Stimulated activated CD8-positive, alpha-beta memory T cell treated with anti-CD3 and anti-CD28 coated beads, Interleukin-7, amount 100 ng/mL, for 1 hour (primary cell): ENCODE measurements at regions not wholly inside any gene's neighbourhood (a gene's known extent, or its start where the extent isn't known, plus 50 kb on each side); places are given as distances from the start of the nearest gene placed in this dataset.

Experiments
- DNase-seq, 2 donors: peaks; one replicate each; pipeline ENCODE4 v3.0.0-alpha.2; 2020; ENCODE audit warnings: low read depth in 2 of 2

GRCh38 chr1:209398313-209398991 lies 185.1 kb upstream of the CAMK1G start:
- DNase-seq: no peak

DNA sequence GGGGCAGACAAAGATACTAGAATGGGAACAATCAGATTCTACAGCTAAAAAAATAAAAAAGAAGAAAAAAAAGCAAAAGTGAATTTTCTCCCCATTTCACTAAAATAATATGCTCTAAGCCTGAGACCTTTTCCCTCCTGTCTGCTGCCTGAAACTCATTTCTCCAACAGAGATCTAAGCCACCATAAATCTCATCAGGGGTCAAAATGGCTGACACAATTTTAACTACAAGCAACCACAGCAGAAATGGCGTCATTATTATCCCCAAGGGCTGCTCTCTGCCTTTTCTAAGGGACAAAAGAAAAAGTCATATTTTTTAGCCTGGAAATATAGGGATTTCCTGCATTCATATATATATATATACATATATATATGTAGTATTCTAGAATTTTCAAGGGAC lies 183.7 kb upstream of the CAMK1G start:
- no peak for DNase-seq

GRCh38 chr1:209400351-209401220 lies 182.9 kb upstream of the CAMK1G start:
- no peak for DNase-seq

DNA sequence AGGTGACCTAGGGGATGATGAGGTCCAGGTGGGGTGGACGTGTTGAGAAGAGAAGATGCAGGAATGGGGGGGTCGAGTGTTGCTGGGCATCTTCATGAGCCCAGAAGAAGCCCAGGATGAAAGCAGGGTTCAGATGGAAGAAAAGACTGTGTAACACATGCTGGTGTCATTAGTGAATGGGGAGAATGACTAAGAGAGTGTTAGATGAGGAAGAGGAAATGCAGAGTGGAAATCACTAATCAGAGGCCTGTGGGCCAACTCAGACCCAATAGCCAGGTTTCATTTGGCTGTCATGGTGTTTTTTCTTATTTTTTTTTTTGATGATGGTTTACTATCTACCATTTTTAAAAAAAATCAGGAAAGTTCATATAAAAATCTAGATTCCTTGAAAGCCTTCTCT lies 180.8 kb upstream of the CAMK1G start:
- no peak for DNase-seq

GRCh38 chr1:209403921-209404320 lies 179.6 kb upstream of the CAMK1G start:
- no peak for DNase-seq

DNA sequence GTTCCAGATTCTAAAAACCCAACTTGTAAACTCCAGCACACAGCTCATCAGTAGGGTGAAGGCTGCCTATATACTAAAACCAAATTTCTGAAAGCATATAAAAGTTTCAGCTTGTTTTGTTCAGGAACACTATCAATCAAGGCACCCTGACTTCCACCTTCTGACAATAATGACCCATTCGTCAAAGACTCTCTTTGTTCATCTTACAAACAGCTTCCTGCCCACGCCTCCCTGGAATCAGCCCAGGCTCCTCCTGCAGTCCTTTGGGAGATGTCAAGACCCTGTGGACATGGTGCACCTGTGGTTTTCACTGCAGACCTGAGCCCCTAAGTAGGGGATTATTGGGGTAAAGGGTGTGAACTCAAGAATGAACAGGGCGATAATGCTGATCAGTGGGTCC lies 178.9 kb upstream of the CAMK1G start:
- DNase-seq: no peak

- no peak for DNase-seq
Observed at GRCh38 chr1:209405183-209405814, 178.2 kb upstream of the CAMK1G start.

GRCh38 chr1:209406168-209406567 lies 177.3 kb upstream of the CAMK1G start:
- no peak for DNase-seq

- no peak for DNase-seq
Observed at GRCh38 chr1:209406595-209406994, 176.9 kb upstream of the CAMK1G start.

GRCh38 chr1:209409780-209410179 lies 173.7 kb upstream of the CAMK1G start:
- DNase-seq: no peak

DNA sequence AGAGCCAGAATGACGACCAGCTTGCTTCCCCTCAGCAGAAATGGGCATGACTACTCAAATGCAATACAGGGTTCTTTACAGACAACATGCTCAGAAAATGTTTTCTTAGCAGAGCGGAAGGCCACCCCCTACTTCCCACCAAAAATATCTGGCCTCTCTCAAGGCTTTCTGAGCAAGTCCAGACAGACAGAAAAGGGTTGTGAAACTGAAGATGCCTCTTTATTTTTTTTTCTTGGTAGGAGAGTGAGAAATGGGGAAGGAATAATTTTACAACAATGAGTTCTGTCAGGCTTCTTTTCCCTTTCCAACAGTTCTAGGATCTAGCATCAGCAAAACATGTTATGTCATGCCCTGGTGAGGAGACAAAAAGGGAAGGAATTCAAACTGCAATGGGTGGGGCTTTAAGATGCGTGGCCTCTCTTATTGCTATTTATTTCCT lies 172.0 kb upstream of the CAMK1G start:
- no peak for DNase-seq

DNA sequence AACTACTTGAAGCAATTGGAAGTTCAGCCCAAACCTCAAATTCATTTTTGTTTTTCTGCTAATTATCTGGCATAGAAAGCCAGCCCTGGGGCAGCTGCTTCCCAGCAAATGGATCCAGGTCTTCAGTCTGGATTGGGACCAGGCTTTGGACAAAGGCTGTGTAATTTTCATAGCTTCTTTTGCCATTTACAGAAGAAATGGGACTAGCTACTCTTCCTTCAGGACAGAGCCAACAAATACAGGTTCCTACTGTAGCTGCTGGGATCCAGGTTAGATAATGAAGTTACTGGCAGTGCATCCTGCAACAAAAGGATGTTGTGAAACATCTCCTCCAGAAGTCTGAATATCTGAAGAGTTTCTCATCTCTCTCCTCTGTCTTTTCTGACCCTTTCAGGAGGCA lies 171.5 kb upstream of the CAMK1G start:
- DNase-seq: no peak

GRCh38 chr1:209412566-209412965 lies 170.9 kb upstream of the CAMK1G start:
- DNase-seq: no peak

DNA sequence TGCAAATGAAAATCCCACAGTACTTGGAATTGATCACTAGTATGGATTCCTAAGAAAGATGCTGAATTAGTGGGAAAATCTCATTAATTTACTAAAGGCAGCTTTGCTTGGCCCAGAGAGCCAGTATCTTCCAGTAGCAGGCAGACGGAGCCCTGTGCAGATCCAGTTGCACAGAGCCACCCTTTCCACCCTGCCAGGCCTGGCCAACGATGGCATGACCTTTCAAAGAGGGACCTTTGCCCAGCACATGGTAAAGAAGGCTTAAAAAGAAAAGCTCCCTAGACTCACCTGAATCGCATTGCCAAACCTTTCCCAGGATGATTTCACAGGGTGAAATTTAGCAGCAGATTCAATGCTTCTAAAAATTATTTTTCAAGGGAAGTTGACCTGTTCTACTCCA lies 170.5 kb upstream of the CAMK1G start:
- DNase-seq: no peak

DNA sequence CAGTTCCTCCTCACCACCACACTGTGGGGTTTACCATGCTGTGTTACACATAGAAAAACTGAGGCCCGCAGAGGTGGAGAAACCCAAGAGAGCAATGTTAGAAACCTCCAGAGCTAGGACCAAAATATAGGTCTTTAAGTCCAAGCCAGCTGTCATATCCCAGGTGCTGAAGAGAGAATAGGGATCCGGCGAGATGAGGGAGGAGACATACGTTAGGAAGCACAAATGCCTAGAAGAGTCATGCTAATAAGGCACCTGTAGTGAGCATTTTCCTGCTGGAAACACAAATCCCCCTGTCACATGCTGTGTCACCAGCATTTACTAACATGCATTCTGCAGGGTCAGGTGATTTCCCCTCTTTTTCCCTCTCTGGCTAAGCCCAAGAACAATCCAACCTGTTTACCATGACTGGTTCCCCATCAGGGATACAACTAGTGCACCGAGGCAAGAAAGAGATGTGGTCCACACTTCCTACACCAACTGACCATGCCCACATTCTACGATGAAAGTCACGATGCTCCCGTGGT lies 168.6 kb upstream of the CAMK1G start:
- DNase-seq: no peak

DNA sequence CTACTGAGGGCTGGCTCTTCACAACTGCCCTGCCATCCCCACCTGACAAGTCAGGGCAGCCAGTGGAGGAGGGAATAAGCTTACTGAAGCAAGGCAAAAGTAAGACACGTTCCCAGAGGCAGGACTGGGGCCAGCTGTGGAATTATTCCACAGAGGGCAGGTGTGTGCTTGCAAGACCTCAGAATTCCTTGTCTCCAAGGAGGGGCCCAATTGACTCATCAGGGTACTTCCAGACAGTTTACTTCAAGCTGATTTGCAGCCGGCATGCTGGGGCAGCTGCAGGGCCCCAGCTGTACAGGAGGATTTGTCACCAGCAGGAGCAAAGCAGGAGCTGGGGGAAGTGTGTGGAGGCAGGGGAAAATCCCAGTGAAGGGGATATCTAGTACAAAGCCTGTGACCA lies 167.5 kb upstream of the CAMK1G start:
- no peak for DNase-seq

DNA sequence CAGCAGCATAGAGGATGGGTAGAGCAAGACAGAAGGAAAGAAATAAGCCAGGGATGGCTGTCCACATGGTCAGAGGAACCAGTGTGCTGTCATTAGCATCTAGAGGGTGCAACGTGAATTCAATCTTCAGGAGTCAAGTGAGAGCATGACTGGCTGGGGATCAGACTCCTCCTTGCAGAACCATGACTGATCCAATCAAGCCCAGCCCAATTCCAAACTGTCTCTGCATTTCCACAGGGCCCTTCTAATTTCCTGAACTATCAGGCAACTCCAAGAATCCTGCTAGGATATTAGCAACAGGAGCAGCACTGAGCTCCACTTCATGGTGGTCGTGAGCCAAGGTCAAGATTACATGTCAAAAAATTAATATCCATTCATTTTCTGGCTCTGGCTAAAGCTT lies 166.8 kb upstream of the CAMK1G start:
- DNase-seq: no peak

GRCh38 chr1:209417761-209418160 lies 165.8 kb upstream of the CAMK1G start:
- no peak for DNase-seq

GRCh38 chr1:209420276-209420675 lies 163.2 kb upstream of the CAMK1G start:
- DNase-seq: no peak

DNA sequence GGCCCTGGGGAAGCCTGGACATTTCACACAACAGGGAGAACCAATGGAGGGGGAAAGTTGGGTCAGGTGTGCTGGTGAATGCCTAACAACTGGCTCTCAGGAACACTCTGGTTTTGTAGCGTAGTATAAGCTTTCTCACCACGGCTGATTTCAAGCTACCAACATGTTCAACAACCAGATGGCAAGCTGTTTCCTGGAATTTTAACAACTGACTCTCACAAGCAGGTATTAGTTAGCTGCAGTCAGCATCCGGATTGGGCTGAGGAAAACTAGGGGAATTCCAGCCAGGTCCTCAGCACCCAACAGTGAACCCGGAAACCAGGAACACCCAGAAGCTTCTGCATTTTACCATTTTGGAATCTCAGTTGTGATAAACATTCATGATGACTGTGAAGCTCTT lies 162.3 kb upstream of the CAMK1G start:
- no peak for DNase-seq

GRCh38 chr1:209421978-209422680 lies 161.4 kb upstream of the CAMK1G start:
- DNase-seq: no peak

DNA sequence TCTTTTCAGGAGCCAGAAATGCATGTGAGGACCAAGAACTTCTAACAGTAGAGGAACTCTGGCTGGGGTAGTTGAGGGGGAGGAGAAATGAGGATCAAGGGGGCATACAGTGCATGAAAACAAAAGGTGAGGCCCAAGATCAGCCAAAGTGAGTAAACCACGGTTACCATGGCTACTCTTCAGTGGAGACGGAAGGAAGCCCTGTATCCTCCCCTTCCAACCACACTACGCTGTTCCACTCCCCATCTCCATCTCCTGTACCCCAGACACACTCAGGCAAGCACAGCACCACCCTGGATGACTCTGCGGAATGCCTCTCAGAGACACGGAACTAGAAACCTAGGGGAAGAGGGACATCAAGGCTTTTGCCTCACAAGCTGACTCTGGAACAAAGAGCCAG lies 157.6 kb upstream of the CAMK1G start:
- DNase-seq: no peak
